Duodenal mucosa (tissue), 2 donors: ENCODE measurements at regions not wholly inside any gene's neighbourhood (a gene's known extent, or its start where the extent isn't known, plus 50 kb on each side); places are given as distances from the start of the nearest gene placed in this dataset.
A peak's percentile ranks its signal among the peaks of the same experiment; 100 is the strongest.
"Not testable (repeated sequence)": the region's sequence is repeated elsewhere in the genome, so short reads cannot be mapped to it uniquely, and the experiment has no call there.

Experiments used
- H3K27ac ChIP-seq: one replicate; pipeline ENCODE4 v1.7.0; 2013; ENCODE audit warnings: low read depth, low read length
- H3K27me3 ChIP-seq, 2 donors: one replicate each; pipeline ENCODE4 v1.7.0; 2013; ENCODE audit warnings: low read length in 2 of 2, control low read depth in 1 of 2; ENCODE audit not compliant: insufficient read depth in 2 of 2, control insufficient read depth in 1 of 2
- H3K36me3 ChIP-seq, 2 donors: one replicate each; pipeline ENCODE4 v1.7.0; 2013; ENCODE audit warnings: low read length in 2 of 2, control low read depth in 1 of 2; ENCODE audit not compliant: insufficient read depth in 2 of 2, control insufficient read depth in 1 of 2
- H3K4me1 ChIP-seq, 2 donors: one replicate each; pipeline ENCODE4 v1.7.0; 2013; ENCODE audit warnings: low read length in 2 of 2, control low read depth in 1 of 2; ENCODE audit not compliant: insufficient read depth in 2 of 2, control insufficient read depth in 1 of 2
- H3K4me3 ChIP-seq, 2 donors: one replicate each; pipeline ENCODE4 v1.7.0; 2013; ENCODE audit warnings: low read length in 2 of 2, low read depth in 1 of 2
- H3K9ac ChIP-seq, 2 donors: one replicate each; pipeline ENCODE4 v1.7.0; 2013; ENCODE audit warnings: low read length in 2 of 2, low read depth in 1 of 2
- H3K9me3 ChIP-seq, 2 donors: one replicate each; pipeline ENCODE4 v1.7.0; 2013; ENCODE audit warnings: low read length in 2 of 2, control low read depth in 1 of 2; ENCODE audit not compliant: control insufficient read depth in 1 of 2

DNA sequence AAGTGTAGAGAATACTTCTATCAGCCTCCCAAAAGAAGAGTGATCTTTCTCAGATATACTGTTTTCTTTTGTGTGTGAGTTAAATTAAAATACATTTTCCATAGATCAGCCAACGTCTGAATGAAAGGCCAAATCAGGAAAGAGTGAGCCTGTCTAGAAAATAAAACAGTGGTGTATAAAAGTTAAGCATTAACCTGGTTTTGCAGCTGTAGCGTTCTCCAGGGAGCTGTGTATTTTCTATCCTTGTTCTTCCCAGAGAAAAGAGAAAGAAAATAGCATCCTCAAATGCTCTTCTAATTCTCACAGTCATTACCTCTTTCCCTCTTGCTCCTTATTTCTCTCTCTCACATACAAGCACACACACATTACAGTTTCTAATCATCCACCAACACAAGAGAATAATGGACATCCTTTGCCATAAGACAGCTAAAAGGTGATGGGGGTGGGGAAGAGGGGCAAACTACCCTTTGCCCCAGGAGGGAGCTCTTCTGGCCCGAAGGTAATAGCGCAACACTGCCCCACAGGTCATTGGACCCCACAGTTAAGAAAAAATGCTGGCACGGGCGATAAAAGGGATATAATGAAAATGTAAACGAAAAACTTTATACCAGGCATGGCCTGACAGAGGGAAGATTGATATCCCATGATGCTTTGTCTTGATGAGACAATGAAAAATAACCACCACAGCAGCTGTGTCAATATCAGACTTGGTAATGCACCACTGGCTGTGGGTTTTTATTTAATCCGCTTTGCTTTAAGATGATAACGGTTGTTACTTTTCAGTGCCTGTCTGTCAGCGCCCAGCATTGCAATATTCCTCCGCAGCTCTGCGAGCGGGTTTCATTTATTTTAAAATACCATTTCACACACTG is 150.3 kb downstream of the NUF2 start:
- Histone ChIP-seq H3K36me3 (no peaks in the 10 kb centered on the region), H3K9me3 (no peaks in the 10 kb centered on the region), H3K4me3 (peak overlapping the region in 1 of 2 donors; percentile 38), H3K4me1 (no peaks in the 10 kb centered on the region), H3K27me3 (no peaks in the 10 kb centered on the region), H3K27ac (no peak overlapping the region), H3K9ac (no peak overlapping the region)

DNA sequence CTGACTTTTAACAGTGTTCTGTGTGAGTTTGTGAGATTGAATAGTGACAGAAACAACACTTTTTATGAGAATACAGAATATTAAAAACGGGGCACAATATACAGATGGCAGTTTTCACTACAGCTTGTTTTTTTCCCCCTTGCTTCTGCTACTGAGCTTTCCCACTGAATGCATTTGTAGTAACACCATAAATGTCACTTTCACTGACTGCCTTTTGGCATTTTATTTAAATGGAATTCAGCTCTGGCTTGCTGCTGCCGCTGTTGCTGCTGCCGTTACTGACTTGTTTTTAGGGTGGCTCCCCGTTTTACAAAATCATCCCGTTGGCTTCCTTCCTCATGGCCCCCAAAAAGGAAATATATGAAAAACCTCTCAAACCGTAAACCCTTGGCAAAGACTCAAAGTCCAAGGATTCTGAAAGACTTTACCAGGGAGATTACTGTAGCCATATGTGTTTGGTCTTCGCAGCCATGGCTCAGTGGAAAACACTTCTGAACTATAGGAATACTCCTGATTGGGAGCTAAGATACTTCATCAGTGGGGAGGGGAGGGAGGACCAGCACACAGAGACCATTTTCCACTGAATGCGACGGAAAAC is 151.0 kb downstream of the NUF2 start:
- no peaks in the 10 kb centered on the region for H3K36me3 ChIP-seq
- no peaks in the 10 kb centered on the region for H3K4me1 ChIP-seq
- no peak overlapping the region for H3K9ac ChIP-seq
- peak overlapping the region in 1 of 2 donors; percentile 38 for H3K4me3 ChIP-seq
- H3K27me3 ChIP-seq, result no peaks in the 10 kb centered on the region
- H3K9me3 ChIP-seq, result no peaks in the 10 kb centered on the region
- no peak overlapping the region for H3K27ac ChIP-seq

DNA sequence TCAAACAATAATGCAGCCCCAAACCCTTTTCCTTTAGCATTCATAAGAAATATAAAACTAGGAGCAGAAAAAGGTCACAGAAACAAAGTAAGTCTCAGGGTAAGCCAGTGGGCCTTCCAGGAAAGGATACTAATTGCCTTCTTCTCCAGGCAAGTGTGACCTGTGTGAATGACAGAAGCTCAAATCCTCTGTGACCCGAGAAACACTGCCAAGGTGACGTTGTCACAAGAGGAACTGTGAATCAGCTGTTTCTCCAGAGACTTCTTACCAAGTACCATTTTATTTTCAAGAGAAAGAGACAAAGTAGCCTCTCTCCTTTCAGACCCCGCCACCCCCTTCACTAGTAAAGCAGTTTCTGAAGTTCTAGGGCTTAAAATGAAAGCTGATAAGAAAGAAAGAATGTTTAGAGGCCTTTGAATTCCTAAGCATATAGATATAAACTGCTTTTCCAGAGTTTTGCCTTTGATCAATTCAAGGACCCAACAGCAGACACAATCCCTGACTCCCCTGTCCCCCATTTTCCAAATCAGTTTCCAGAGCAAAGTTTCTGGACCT is 155.6 kb downstream of the NUF2 start:
- Histone ChIP-seq H3K9ac (no peak overlapping the region), H3K27ac (no peak overlapping the region), H3K4me1 (no peaks in the 10 kb centered on the region), H3K9me3 (no peaks in the 10 kb centered on the region), H3K36me3 (no peaks in the 10 kb centered on the region), H3K27me3 (no peaks in the 10 kb centered on the region), H3K4me3 (no peak overlapping the region)

DNA sequence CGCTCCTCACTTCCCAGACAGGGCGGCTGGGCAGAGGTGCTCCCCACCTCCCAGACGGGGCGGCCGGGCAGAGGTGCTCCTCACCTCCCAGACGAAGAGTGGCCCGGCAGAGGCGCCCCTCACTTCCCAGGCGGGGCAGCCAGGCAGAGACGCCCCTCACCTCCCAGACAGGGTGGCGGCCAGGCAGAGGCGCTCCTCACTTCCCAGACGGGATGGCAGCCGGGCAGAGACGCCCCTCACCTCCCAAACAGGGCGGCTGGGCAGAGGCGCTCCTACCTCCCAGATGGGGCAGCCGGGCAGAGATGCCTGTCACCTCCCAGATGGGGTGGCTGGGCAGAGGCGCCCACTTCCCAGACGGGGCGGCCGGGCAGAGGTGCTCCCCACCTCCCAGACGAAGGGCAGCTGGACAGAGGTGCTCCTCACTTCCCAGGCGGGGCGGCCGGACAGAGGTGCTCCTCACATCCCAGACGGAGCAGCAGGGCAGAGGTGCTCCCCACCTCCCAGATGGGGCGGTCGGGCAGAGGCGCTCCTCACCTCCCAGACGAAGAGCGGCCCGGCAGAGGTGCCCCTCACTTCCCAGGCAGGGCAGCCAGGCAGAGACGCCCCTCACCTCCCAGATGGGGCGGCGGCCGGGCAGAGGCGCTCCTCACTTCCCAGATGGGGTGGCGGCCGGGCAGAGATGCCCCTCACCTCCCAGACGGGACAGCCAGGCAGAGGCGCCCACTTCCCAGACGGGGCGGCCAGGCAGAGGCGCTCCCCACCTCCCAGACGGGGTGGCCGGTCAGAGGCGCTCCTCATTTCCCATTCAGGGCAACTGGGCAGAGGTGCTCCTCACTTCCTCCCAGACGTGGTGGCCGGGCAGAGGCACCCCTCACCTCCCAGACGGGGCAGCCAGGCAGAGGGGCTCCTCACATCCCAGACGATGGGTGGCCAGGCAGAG is 176.9 kb downstream of the NUF2 start:
- H3K27me3 ChIP-seq, H3K4me1 ChIP-seq, H3K9me3 ChIP-seq, H3K36me3 ChIP-seq, H3K27ac ChIP-seq, H3K9ac ChIP-seq, H3K4me3 ChIP-seq: not testable (repeated sequence)

DNA sequence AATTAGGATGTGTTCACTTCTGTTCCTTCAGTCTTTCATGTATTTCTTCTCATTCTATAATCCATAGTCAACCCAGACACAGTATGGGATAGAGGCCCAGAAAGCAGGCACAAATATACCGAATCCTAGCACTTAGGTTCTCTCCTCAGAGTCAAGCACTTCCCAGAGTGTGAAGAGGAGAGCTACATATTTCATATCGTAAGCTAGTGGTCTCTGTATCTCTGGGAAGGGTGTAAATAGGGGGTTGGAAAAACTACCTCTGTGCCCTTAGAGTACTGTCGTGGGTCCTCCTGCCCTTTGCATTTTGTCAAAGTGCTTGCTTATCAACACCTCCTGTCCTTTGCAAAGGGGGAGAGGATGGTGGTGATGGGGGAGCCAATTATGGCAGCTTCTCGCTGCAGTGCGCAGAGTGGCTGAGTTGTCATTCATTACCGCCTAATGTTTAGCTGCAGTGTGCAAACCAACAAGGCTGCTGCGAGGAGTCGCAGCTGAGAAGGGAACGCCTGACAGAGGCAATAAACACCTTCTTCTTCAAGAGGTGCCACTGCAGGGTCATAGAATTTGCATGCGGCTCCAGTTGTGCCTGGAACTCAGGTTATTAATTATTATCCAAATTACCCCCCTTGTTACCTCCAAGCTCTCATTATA is 182.7 kb downstream of the NUF2 start:
- Histone ChIP-seq H3K36me3 (no peaks in the 10 kb centered on the region), H3K4me1 (no peaks in the 10 kb centered on the region), H3K9ac (no peak overlapping the region), H3K9me3 (no peaks in the 10 kb centered on the region), H3K27me3 (no peaks in the 10 kb centered on the region), H3K4me3 (no peak overlapping the region), H3K27ac (no peak overlapping the region)

DNA sequence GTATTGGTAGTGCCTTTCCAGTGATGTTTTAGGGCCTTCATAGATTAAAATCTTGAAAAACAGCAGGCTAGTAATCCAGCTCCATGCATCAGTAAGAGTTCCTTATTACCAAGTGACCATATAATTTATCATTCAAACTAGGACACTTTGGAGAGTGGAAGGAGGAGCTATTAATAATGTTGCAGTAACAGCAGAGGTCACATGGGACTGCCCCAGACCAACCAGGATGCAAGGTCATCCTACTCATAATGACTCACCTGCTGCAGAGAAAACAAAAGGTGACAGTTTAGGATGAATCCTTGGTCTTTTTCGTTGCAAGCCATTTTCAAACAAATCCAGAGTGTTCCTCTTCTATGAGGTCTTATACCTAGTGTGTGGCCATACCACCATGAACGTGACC is 187.4 kb downstream of the NUF2 start:
- Histone ChIP-seq H3K36me3 (no peaks in the 10 kb centered on the region), H3K9me3 (no peaks in the 10 kb centered on the region), H3K27me3 (no peaks in the 10 kb centered on the region), H3K4me1 (no peaks in the 10 kb centered on the region), H3K4me3 (no peak overlapping the region), H3K9ac (no peak overlapping the region), H3K27ac (no peak overlapping the region)

DNA sequence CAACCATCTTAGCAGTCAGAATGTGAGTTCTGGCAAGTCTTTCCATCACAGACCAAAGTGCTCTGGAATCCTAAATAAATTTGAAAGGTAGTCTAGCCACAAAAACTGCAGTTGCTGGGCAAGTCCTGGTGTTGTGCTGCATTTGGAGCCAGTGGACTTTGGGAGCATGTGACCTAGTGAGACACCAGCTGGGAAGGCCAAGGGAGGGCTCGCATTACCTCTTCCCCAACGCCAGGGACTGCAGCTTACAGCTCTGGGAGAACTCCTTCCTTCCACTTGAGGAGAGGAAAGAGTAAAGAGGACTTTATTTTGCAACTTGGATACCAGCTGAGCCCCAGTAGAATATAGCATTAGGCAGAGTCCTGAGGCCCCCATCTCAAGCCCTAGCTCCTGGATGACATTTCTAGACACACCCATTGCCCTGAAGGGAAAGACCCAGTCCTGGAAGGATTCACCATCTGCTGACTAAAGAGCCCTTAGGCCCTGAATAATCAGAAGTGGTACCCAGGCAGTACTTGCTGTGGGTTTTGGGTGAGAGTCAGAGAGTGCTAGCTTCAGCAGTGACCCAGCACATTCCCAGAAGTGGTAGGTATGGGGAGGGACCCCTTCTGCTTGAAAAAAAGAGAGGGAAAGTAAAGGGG is 190.7 kb downstream of the NUF2 start:
- H3K4me1 ChIP-seq, result no peaks in the 10 kb centered on the region
- H3K36me3 ChIP-seq, result no peaks in the 10 kb centered on the region
- no peak overlapping the region for H3K9ac ChIP-seq
- no peak overlapping the region for H3K4me3 ChIP-seq
- no peaks in the 10 kb centered on the region for H3K27me3 ChIP-seq
- H3K27ac ChIP-seq, result no peak overlapping the region
- no peaks in the 10 kb centered on the region for H3K9me3 ChIP-seq

DNA sequence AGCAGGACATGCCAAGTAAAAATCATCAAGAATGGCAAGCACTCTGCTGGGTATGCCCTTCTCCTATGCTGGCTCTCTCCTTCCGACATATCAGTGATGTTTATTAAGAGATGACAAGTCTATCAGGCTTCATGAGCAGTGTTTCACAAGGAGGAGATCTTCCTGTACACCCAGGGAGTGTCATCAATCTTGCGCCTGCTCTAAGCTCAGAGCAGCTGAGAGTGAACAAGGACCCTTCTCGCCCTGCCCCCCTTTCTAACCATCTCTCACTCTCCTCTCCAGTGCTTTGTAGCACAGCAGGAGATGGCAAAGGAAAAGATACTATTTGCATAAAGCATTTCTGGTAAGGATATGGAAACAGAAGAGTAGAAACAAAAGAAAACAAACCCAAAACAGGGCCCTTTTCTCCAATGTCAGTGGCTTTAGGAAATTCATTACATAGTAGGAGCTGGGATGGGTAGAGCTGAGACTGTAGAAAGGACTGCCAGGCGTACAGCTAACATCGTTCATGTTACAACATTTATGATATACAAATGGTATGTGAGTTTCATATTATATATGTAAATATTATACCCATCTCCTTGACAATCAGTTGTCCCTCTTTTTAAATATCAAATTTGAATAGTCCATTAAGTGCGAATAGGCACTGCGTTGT is 201.7 kb downstream of the NUF2 start:
- Histone ChIP-seq H3K36me3 (no peaks in the 10 kb centered on the region), H3K4me1 (no peaks in the 10 kb centered on the region), H3K9me3 (no peaks in the 10 kb centered on the region), H3K27ac (no peak overlapping the region), H3K9ac (no peak overlapping the region), H3K27me3 (no peaks in the 10 kb centered on the region), H3K4me3 (no peak overlapping the region)

DNA sequence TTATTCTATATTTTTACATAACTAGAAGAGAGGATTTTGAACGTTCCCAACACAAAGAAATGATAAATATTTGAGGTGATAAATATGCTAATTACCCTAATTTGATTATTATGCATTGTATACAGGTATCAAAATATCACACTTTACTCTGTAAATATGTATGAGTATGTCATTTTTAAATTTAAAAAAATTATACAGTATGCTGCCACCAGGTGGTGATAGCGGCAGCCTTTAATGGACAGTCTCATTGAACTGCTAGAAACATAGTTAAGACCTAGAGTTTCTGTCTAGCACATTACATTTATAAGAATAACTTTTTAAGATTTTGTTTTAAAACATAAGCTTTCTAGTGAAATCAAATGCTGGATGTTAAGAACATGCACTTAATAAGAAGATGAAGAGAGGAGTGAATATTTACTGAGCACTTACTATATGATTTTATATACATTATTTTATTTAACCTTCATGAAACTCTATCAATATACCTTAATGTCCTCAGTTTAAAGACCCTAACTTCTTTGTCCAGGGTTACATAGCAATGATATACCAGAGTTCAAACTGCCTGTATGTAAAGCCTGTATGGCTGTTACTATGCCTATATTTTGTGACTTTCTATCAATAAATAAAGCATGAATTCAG is 207.1 kb downstream of the NUF2 start:
- Histone ChIP-seq H3K36me3 (no peaks in the 10 kb centered on the region), H3K4me1 (no peaks in the 10 kb centered on the region), H3K4me3 (no peak overlapping the region), H3K9me3 (no peaks in the 10 kb centered on the region), H3K27me3 (no peaks in the 10 kb centered on the region), H3K27ac (no peak overlapping the region), H3K9ac (no peak overlapping the region)
